22Rv1 (cell line): ENCODE measurements at regions not wholly inside any gene's neighbourhood (a gene's known extent, or its start where the extent isn't known, plus 50 kb on each side); places are given as distances from the start of the nearest gene placed in this dataset.

Source experiments
- H3K27ac ChIP-seq: fragments of 450-650 bp; 2 replicates; pipeline ENCODE4 v1.5.1; 2017
- ZFX ChIP-seq: fragments of 450-650 bp; IDR thresholded peaks from 2 replicates; pipeline ENCODE4 v1.6.1; 2017; ENCODE audit warnings: antibody characterized with exemption, borderline replicate concordance
- TF ChIP-seq, protein P1 (sequence below): fragments of 450-650 bp; IDR thresholded peaks from 2 replicates; pipeline ENCODE4 v1.5.1; 2017; ENCODE audit warnings: mild to moderate bottlenecking

DNA sequence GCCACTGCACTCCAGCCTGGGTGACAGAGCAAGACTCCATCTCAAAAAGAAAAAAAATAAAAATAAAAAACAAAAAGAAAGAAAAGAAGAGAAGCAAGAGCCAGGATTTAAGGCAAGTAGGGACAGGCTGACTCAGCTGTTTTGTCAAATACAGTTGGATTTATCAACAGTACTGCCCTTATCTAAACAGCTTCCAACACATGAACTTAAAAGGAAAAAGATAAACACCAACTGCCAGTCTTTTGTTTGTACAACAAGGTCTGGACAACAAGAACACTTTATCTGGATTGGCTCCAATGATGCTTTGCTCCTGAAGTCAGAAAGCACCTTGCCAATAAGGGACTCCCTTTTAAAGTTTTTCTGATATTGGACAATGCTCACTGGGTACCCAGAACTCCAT, 886.0 kb downstream of the ADGRL2 start:
- TF ChIP-seq, protein P1, sequence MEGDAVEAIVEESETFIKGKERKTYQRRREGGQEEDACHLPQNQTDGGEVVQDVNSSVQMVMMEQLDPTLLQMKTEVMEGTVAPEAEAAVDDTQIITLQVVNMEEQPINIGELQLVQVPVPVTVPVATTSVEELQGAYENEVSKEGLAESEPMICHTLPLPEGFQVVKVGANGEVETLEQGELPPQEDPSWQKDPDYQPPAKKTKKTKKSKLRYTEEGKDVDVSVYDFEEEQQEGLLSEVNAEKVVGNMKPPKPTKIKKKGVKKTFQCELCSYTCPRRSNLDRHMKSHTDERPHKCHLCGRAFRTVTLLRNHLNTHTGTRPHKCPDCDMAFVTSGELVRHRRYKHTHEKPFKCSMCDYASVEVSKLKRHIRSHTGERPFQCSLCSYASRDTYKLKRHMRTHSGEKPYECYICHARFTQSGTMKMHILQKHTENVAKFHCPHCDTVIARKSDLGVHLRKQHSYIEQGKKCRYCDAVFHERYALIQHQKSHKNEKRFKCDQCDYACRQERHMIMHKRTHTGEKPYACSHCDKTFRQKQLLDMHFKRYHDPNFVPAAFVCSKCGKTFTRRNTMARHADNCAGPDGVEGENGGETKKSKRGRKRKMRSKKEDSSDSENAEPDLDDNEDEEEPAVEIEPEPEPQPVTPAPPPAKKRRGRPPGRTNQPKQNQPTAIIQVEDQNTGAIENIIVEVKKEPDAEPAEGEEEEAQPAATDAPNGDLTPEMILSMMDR, result no peak
- no peak for TF ChIP-seq ZFX
- H3K27ac ChIP-seq, result no peak overlapping the region

DNA sequence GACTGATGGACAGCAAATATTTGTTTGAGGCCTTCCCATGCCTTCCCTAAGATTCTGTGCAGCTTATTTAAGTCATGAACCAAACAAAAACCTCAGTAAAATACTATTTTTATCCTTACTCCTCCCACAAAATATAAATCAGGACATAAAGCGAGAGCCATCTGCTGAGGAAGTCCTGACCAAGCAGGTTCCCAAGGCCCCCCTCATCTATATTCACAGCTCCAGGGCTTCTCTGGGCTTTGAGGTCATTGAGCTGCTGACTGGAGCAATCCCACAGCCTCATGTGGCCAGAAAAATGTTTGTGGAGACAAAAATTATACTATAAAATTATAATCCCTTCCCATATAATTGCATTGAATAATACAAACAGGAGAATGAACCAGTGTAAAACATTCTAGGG, 846.2 kb downstream of the ADGRL2 start:
- no peak overlapping the region for H3K27ac ChIP-seq

DNA sequence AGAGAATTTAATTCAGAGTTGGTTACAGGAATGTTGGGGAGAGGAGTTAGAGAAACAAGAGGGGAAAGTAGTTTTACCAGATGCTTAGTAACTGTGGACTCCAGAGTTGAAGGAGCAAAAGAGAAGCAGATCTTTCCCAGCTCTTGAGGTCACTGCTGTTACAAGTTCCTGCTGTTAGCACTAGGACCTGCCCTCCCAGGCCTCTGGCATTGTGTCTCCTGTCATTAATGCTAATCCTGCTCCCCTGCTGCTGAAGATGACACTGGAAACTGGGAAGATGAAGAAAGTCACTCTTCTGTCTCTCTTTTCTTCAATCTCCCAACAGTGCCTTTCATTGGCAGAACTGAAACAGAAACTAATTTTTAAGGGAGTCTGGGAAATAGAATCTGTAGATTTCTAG, 845.6 kb downstream of the ADGRL2 start:
- H3K27ac ChIP-seq, result no peak overlapping the region
- TF ChIP-seq ZFX, result no peak
- TF ChIP-seq, protein P1, result no peak

More for the DNA sequence above, 846.2 kb downstream of the ADGRL2 start:
- TF ChIP-seq, protein P1, result no peak
- no peak for TF ChIP-seq ZFX

DNA sequence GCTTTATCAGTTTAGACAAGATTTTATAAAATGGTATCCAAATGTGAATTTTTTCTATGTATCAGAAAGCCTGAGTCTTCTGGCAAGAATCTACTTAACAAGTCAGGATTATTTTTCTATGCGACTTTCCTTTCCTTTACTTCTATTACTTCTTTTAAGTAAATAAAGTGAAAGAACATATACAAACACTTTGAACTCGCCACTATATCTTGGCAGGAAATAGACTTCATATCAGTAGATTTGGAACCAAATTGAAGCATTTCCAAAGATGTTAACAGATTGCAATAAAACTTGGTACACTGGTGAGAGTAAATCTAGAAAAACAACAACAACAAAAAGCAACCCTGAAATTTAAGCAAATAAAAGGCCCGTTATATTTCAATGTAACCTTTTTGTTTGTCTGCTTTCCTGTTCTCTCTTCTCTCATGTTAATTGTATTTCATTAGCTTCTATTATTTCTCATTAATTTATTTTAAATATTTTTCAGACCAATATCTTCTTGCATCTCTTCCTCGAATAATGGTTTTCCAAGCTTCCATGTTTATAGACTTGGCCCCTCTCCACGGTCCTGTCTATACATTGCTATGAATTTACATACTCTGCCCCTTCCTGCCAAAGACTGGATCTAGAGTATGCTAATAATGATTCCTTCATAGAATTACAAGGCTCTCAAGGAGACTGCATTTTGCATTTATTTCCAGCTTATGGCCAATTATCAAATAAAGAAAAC, 843.6 kb downstream of the ADGRL2 start:
- no peak overlapping the region for H3K27ac ChIP-seq
- no peak for TF ChIP-seq ZFX
- TF ChIP-seq, protein P1, result no peak

DNA sequence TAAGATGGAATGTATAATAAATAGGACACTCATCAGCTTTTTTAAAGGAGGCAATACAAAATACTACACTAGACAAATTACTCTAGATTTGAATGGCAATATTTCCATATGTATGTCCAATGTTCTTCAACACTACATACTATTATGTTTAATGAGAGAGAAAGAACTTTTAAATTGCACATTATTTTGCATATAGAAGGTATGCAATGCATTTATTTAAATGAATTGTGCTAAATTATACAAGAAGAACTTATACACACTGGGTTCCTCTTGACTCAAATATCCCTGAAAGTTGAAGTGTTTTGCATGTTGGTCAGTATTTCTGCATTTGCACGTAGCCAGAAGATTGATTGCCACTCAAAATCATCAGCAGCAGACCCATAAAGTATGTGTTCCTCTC, 839.6 kb downstream of the ADGRL2 start:
- TF ChIP-seq, protein P1, result no peak
- TF ChIP-seq ZFX, result no peak
- H3K27ac ChIP-seq, result no peak overlapping the region

DNA sequence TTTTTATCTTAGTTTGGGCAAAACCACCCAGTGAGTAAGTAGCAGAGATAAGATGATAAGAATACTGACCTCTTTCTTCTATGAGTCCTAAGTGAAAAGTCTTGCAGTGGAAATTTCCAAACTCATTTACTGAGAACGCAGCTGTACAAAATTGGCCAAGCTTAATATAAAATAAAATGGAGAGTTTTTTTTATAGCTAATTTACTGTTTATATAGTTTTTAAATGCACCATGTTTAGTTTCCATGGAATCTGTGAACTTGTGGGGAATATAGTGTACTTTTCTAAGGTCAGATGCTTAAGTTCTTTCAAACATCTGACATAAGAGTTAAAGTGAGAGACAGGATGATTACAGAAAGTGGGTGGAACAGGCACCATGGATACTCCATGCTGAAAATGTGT, 833.5 kb downstream of the ADGRL2 start:
- H3K27ac ChIP-seq, result no peak overlapping the region
- TF ChIP-seq ZFX, result no peak
- TF ChIP-seq, protein P1, result no peak

DNA sequence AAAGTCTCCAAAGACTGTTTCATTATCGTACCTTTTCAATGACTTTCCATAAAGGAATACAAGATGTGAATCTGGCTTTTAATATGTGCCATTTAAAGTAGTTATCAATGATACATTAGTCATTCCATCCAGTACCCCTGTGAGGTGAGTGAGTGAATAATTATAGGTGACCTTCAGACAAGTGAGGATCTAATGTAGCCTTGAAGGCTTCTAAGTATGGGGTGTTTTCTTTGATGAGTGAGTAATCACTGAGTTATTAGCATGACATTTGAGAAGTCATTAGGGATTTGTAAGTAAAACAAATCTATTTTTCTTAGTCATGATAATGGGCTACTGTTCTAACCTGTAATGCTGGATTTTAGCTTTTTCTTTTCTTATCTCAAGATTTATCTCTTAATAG, 831.4 kb downstream of the ADGRL2 start:
- no peak for TF ChIP-seq ZFX
- no peak overlapping the region for H3K27ac ChIP-seq

DNA sequence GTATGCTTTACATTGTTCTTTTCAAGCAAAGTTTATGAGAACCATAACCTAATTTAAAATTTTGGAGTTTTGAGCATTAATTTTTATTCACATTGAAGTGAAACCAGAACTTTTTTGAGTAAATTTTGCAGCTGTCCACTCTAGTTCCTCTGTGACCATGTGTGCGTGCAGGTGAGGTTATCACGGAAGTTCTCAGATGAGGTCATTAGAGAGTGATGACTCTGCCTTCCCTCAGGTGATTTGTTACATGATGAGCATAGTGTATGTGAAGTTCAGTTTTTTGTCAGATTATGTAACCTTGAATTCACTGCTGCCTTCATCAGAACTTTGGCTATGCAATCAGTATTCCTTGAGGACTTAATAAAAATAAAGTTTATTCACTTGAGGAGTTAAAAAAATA, 828.2 kb downstream of the ADGRL2 start:
- TF ChIP-seq, protein P1, result no peak
- TF ChIP-seq ZFX, result no peak
- H3K27ac ChIP-seq, result no peak overlapping the region
